AG04449 (cell line): ENCODE measurements at regions not wholly inside any gene's neighbourhood (a gene's known extent, or its start where the extent isn't known, plus 50 kb on each side); places are given as distances from the start of the nearest gene placed in this dataset.

Experiments
- CTCF ChIA-PET: fragments of 350-600 bp; formaldehyde crosslinking; extraction: SDS; loops from one replicate; lab custom pipeline; 2021; ENCODE audit warnings: antibody characterized with exemption; lab: Yijun Ruan, JAX
- POLR2A ChIA-PET: fragments of 400-600, 350-600 bp; formaldehyde crosslinking; extraction: SDS; loops from one replicate; lab custom pipeline; 2020; ENCODE audit warnings: antibody characterized with exemption, inconsistent platforms; lab: Yijun Ruan, JAX
- DNase-seq: peaks from one replicate; pipeline ENCODE4 v3.0.0-alpha.2; 2010; ENCODE audit warnings: low read depth, low spot score
- H3K4me3 ChIP-seq: 2 replicates; pipeline ENCODE4 v1.5.1; 2011; ENCODE audit warnings: low read depth, mild to moderate bottlenecking, control low read depth, low read length
- TF ChIP-seq, protein P1 (sequence below): IDR thresholded peaks from one replicate; pipeline ENCODE4 v1.5.1; 2011; ENCODE audit warnings: mild to moderate bottlenecking, moderate library complexity, low read length, control low read depth, inconsistent platforms; ENCODE audit not compliant: insufficient read depth; ENCODE audit errors: missing control alignments

DNA sequence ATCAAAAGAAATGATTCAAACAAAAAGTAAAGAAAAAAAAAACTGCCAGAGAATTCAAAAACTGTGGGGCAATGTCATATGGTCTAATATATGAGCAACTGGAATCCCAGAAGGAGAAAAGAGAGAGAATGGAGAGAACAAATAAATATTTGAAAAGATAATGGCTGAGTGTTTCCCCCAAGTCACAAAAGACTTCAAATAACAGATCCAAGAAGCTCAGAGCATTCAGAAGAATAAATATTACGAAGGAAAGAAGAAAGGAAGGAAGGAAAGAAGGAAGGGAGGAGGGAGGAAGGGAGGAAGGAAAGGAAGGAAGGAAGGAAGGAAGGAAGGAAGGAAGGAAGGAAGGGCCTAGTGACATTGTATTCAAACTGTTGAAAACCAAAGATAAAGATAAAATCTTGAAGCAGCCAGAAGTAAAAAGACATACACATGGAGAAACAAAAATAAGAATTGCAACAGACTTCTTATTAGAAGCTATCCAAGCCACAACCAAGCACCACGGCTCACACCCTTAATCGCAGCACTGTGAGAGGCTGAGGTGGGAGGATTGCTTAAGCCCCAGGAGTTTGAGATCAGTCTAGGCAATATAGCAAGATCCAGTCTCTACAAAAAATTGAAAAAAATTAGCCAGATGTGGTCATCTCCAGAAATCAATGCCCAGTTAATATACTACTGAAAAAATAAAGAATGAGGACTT is 118.9 kb upstream of the IGSF10 start:
- TF ChIP-seq, protein P1, sequence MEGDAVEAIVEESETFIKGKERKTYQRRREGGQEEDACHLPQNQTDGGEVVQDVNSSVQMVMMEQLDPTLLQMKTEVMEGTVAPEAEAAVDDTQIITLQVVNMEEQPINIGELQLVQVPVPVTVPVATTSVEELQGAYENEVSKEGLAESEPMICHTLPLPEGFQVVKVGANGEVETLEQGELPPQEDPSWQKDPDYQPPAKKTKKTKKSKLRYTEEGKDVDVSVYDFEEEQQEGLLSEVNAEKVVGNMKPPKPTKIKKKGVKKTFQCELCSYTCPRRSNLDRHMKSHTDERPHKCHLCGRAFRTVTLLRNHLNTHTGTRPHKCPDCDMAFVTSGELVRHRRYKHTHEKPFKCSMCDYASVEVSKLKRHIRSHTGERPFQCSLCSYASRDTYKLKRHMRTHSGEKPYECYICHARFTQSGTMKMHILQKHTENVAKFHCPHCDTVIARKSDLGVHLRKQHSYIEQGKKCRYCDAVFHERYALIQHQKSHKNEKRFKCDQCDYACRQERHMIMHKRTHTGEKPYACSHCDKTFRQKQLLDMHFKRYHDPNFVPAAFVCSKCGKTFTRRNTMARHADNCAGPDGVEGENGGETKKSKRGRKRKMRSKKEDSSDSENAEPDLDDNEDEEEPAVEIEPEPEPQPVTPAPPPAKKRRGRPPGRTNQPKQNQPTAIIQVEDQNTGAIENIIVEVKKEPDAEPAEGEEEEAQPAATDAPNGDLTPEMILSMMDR = no peak
- ChIA-PET CTCF (no interaction called here), POLR2A (no interaction called here)
- no peak overlapping the region for H3K4me3 ChIP-seq
- DNase-seq = no peak

DNA sequence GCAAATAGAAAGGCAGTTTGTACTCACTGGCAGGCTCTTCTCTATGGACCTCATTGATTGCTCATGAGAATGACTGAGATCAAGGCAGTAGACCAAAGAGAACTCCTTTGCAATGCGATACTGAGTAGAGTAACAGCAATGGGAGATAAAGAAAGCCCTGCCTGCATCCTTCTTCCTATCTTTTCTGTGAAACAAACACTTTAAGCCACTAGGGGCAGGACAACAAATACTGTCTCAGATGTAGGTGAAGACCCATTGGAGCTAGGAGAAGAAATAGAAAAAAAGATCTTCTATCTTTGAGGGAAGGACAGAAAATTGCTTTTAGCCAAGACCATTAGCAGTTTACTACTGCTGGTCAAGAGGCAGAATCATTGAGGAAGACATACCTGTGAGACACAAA is 117.6 kb upstream of the IGSF10 start:
- CTCF ChIA-PET = no interaction called here
- no peak for DNase-seq
- TF ChIP-seq, protein P1 = no peak
- POLR2A ChIA-PET = no interaction called here
- no peak overlapping the region for H3K4me3 ChIP-seq

DNA sequence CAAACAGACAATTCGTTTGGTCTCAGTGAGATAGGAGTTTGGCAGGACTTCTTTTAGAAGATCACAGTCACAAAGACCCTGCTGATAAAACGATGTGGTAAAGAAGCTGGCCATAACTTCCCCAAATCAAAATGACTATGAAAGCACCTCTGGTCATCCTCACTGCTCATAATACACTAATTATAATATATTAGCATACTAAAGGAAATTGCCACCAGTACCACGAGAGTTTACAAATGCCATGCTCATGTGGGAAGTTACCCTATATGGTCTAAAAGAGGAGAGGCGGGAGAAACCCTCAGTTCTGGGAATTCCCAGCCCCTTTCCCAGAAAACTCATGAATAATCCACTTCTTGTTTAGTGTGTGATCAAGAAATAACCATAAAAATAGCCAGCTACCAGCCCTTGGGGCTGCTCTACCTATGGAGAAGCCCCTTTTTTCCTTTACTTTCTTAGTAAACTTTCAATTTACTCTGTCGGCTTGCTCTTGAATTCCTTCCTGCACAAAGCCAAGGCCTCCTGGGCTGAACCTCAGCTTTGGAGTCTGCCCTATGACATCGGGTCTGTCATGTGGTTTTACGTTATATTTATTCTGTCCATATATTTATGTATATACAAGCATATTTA is 115.8 kb upstream of the IGSF10 start:
- DNase-seq = no peak
- TF ChIP-seq, protein P1 = no peak
- ChIA-PET CTCF (no interaction called here), POLR2A (no interaction called here)
- H3K4me3 ChIP-seq = no peak overlapping the region

DNA sequence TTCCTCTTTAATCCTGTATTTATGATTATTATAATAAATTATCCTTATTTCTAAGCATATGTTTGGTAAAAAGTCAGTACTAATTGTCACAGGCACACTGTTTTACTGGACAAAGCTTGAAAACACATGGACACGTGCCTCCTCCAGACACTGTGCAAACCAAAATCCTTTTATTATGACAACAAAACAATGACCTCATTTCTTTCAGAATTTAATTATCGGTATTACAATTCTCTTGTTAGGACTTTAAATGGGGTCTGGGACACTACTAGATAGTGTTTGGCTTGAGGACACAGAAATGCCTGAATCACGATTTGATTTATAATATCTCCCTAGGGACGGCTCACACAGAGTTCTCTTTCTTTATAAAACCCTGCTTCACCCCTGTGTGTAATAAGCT is 107.3 kb upstream of the IGSF10 start:
- ChIA-PET CTCF (no interaction called here), POLR2A (no interaction called here)
- TF ChIP-seq, protein P1 = no peak
- no peak overlapping the region for H3K4me3 ChIP-seq
- DNase-seq = no peak

DNA sequence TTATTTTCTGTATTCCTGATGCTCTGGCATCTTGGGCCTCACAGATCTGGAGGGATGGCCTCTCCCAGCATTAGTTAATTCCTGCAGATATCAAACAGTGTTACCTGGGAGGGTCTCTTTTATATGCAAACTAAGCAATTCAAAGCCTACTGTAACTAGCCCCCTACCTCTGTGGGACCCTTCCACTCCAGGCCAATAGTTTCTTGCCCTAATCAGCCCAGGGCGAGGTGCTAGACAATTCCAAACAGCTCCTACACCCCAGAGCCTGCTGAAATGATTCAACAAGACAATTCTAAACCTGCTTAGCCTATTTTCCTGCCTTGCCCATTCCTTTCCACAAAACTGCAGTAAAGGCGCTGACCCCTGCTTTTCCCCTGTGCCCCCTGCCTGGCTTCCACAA is 106.6 kb upstream of the IGSF10 start:
- no peak for DNase-seq
- ChIA-PET POLR2A (no interaction called here), CTCF (no interaction called here)
- H3K4me3 ChIP-seq = no peak overlapping the region
- TF ChIP-seq, protein P1 = no peak

DNA sequence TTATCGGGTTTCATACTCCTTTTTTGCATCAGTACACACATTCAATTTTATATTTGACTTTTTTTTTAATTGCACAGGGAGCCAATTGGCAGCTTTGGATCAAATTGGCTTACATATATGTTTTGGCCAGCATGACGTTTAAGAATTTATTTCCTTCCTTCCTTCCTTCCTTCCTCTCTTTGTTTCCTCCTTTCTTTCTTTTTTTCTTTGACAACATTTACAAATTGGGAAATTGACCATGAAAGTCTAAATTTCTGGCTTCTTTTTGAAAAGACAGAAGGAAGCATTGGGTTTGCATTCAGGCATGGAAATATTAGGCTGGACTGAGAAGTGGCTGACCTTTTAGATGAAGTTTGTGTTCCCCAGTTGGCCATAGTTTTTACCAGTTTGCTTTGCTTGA is 103.4 kb upstream of the IGSF10 start:
- no peak for DNase-seq
- TF ChIP-seq, protein P1 = no peak
- ChIA-PET POLR2A (no interaction called here), CTCF (no interaction called here)
- H3K4me3 ChIP-seq = no peak overlapping the region
